ENCODE measurements at regions not wholly inside any gene's neighbourhood (a gene's known extent, or its start where the extent isn't known, plus 50 kb on each side); places are given as distances from the start of the nearest gene placed in this dataset.

- no peak for TF ChIP-seq POLR2AphosphoS5 (IDR thresholded peaks at IDR 0.05; ENCODE audit: insufficient read depth in 1 of 2, low read depth in 1 of 2)
- TF ChIP-seq POLR2A (IDR thresholded peaks at IDR 0.05): no peak
- TF ChIP-seq, protein P1, sequence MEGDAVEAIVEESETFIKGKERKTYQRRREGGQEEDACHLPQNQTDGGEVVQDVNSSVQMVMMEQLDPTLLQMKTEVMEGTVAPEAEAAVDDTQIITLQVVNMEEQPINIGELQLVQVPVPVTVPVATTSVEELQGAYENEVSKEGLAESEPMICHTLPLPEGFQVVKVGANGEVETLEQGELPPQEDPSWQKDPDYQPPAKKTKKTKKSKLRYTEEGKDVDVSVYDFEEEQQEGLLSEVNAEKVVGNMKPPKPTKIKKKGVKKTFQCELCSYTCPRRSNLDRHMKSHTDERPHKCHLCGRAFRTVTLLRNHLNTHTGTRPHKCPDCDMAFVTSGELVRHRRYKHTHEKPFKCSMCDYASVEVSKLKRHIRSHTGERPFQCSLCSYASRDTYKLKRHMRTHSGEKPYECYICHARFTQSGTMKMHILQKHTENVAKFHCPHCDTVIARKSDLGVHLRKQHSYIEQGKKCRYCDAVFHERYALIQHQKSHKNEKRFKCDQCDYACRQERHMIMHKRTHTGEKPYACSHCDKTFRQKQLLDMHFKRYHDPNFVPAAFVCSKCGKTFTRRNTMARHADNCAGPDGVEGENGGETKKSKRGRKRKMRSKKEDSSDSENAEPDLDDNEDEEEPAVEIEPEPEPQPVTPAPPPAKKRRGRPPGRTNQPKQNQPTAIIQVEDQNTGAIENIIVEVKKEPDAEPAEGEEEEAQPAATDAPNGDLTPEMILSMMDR (IDR thresholded peaks at IDR 0.05): no peak
- H3K4me3 ChIP-seq: no peak overlapping the region
- intact Hi-C loops (cut with DNase I): no loop called here
- no peaks in the 10 kb centered on the region for H3K9me3 ChIP-seq
- no peaks in the 10 kb centered on the region for H3K27me3 ChIP-seq
- no peaks in the 10 kb centered on the region for H3K36me3 ChIP-seq
- no peak for DNase-seq (ENCODE audit: extremely low spot score in 2 of 2)
- no peaks in the 10 kb centered on the region for H3K4me1 ChIP-seq
- H3K27ac ChIP-seq: no peak overlapping the region
Observed at GRCh38 chr10:52918714-52919305, 146.2 kb upstream of the MBL2 start.

GRCh38 chr10:52915391-52915790 is 142.8 kb upstream of the MBL2 start:
- Histone ChIP-seq H3K4me3 (no peak overlapping the region), H3K27ac (no peak overlapping the region), H3K9me3 (no peaks in the 10 kb centered on the region), H3K4me1 (no peaks in the 10 kb centered on the region), H3K36me3 (no peaks in the 10 kb centered on the region), H3K27me3 (no peaks in the 10 kb centered on the region)
- intact Hi-C loops (cut with DNase I): no loop called here
- TF ChIP-seq, protein P1 (IDR thresholded peaks at IDR 0.05): no peak
- TF ChIP-seq POLR2AphosphoS5 (IDR thresholded peaks at IDR 0.05; ENCODE audit: insufficient read depth in 1 of 2, low read depth in 1 of 2) (no peak), POLR2A (IDR thresholded peaks at IDR 0.05) (no peak)
- no peak for DNase-seq (ENCODE audit: extremely low spot score in 2 of 2)

- DNase-seq (ENCODE audit: extremely low spot score in 2 of 2): no peak
- Histone ChIP-seq H3K9me3 (no peaks in the 10 kb centered on the region), H3K27ac (no peak overlapping the region), H3K4me3 (no peak overlapping the region), H3K4me1 (no peaks in the 10 kb centered on the region), H3K27me3 (no peaks in the 10 kb centered on the region), H3K36me3 (no peaks in the 10 kb centered on the region)
- intact Hi-C loops (cut with DNase I): no loop called here
- no peak for TF ChIP-seq POLR2A (IDR thresholded peaks at IDR 0.05)
- no peak for TF ChIP-seq POLR2AphosphoS5 (IDR thresholded peaks at IDR 0.05; ENCODE audit: insufficient read depth in 1 of 2, low read depth in 1 of 2)
- TF ChIP-seq, protein P1 (IDR thresholded peaks at IDR 0.05): no peak
Observed at GRCh38 chr10:52911163-52911562, 138.6 kb upstream of the MBL2 start.

DNA sequence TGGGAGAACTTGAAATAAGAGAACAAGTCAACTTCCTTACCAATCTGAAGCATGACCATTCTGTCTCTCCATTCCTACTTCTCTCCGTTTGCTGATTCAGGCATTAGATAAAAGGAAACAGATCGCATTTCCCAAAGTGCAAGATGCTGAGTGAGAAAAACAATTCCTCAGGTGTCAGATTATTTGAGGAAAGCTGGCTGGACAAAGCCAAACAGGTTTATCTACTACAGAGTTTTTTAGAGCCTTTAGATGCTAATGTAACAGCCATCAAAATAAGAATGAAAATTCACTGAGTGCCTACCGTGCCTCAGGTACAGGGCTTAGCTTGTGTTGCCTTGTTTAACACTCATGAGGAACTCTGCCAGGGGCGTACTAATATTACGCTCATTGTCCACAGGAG is 135.9 kb upstream of the MBL2 start:
- Histone ChIP-seq H3K4me1 (no peaks in the 10 kb centered on the region), H3K27ac (no peak overlapping the region), H3K4me3 (no peak overlapping the region), H3K9me3 (no peaks in the 10 kb centered on the region), H3K36me3 (no peaks in the 10 kb centered on the region), H3K27me3 (no peaks in the 10 kb centered on the region)
- DNase-seq (ENCODE audit: extremely low spot score in 2 of 2): no peak
- no peak for TF ChIP-seq POLR2A (IDR thresholded peaks at IDR 0.05)
- TF ChIP-seq POLR2AphosphoS5 (IDR thresholded peaks at IDR 0.05; ENCODE audit: insufficient read depth in 1 of 2, low read depth in 1 of 2): no peak
- TF ChIP-seq, protein P1 (IDR thresholded peaks at IDR 0.05): no peak
- intact Hi-C loops (cut with DNase I): no loop called here

GRCh38 chr10:52906046-52906445 is 133.5 kb upstream of the MBL2 start:
- Histone ChIP-seq H3K27me3 (no peaks in the 10 kb centered on the region), H3K4me3 (no peak overlapping the region), H3K4me1 (no peaks in the 10 kb centered on the region), H3K27ac (no peak overlapping the region), H3K9me3 (no peaks in the 10 kb centered on the region), H3K36me3 (no peaks in the 10 kb centered on the region)
- intact Hi-C loops (cut with DNase I): no loop called here
- no peak for DNase-seq (ENCODE audit: extremely low spot score in 2 of 2)
- TF ChIP-seq, protein P1 (IDR thresholded peaks at IDR 0.05): no peak
- TF ChIP-seq POLR2AphosphoS5 (IDR thresholded peaks at IDR 0.05; ENCODE audit: insufficient read depth in 1 of 2, low read depth in 1 of 2) (no peak), POLR2A (IDR thresholded peaks at IDR 0.05) (no peak)
